ENCODE measurements at regions not wholly inside any gene's neighbourhood (a gene's known extent, or its start where the extent isn't known, plus 50 kb on each side); places are given as distances from the start of the nearest gene placed in this dataset.
"Not testable (repeated sequence)": the region's sequence is repeated elsewhere in the genome, so short reads cannot be mapped to it uniquely, and the experiment has no call there.

DNA sequence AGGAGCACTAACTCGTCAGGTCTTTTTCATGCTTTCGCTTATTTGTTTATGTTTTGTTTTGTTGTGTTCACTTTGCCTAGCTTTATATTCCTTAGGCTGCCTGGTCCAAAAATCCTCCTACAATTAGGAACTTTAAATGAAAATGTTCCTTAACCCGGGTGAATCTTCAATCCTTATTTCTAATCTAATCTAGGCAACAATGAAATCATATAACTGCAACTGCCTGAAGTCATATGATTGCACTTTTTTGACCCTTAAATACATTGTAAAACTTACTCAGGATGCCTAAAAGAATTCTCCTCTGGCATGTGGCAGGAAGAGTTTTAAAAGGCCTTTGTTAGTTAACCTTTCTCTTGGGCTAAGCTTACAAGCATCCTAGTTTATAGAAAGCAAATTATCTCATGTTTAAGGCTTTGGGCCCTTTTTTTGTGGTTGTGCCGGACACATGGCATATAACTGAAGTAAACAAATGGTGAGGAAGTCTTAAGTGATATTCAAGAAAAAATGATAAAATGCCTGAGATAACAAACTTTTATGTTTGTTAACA, 279.4 kb downstream of the FAT4 start:
- no peak for DNase-seq

DNA sequence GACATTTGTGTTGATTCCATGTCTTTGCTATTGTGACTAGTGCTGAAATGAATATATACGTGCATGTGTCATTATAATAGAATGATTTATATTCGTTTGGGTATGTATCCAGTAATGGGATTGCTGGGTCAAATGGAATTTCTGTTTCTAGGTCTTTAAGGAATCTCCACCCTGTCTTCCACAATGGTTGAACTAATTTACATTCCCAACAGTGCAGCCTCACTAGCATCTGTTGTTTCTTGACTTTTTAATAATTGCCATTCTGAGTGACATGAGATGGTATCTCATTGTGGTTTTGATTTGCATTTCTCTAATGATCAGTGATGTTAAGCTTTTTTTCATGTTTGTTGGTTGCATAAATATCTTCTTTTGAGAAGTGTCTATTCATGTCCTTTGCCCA, 291.2 kb downstream of the FAT4 start:
- not testable (repeated sequence) for DNase-seq

DNA sequence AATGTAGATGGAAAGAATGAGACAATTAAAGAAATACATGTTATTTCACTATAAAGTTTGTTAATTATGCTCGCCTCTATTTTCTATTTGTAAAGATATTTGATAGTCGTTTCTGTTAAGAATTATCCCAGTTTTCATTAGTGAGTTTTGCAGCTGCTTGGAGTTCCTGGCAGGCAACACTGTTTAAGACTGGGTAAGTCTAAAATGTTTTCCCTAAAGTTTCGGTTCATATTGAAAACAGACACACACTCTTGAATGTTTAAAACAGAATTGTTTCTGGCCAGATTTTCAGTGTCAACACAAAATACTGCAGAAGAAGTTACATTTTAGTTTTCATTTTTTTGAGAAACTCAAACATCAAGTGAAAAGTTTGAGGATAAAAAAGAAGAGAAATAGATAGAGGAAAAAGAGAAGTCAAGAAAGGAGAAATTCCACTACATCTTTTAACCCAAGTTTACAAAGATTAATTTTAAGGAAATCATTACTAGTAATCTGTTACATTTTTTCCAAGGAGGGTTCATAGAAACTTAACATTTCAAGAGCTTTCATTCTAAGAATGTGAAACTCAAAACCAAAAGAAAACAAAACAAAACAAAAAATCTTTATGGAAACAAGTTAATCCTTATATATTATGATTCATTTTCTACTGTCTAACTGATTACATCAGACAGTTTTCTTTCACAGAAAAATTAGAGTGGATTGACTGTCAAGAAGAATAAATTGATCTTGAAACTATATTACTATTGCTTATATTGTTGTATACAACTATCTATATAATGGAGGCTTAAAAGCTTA, 305.5 kb downstream of the FAT4 start:
- DNase-seq, result no peak

DNA sequence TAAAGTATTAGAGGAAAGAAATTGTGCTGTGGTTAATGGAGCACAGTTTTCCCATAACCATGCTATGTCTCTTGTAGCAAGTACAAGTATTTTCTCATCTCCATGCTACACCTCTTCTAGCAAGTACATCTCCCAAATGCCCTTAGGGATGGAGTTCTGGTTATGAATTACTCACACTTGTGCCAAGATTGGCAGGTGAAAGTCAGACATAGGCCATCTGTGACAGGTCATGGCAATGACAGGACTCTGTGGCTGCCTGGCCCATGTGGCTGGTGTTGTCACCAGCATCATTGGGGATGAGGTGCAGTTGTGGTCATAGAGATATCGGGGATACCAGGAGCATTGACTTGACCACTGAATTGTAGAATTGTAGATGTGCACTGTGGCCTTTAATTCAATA, 310.2 kb downstream of the FAT4 start:
- DNase-seq, result no peak

DNA sequence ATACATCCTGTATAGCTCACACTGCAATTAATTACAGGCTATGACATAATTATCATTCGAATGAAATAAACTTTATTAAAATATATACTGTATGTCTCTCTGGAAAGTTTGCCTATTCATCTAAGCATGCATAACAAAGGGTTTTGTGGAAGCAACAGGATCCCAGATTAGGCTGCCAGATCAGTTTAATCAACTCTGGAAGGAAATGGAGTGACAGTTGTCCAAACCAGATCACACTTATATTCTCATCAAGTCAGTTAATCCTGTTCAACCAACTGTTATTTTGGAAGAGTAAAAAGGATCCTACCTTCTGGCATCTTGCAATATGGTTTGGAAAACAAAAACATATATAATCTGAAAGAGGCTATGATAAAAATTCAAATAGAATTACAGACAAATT, 312.2 kb downstream of the FAT4 start:
- DNase-seq, result no peak

DNA sequence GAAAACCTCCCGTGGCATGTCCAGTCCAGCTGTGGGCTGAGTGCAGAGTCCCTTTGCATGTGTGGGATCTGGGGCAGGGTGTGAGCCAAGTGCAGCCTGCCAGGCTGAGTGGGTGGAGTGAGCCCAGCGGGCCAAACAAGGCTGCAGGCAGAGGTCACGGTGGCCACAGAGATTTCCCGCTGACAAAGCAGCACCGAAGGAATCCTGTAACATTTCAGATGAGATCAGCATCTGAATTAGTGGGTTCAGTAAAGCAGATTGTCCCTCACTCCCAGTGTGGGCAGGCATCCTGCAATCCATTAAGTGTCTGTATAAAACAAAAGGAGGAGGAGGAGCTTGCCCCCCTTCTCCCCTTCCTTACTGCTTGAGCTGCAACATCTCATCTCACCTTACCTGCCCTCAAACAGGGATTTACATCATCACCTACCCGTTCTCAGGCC, 324.4 kb downstream of the FAT4 start:
- no peak for DNase-seq

DNA sequence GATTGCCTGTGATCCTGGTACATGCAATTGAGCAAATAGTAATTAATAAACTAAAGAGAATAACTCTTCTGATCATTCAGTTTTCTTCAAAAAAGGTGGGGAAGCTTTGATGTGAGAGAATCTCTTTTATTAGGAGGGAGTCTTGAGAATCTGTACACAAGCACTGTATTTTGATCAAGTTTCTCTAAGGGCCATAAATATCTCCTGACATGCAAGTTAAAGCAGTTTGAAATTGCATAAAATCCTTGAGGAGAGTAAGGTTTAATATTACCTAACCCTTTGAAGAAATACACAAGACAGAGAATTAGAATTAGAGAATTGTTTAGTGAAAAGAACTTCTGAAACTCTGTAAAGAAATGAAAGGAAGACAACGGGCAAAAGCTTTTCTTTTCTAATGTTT, 326.9 kb downstream of the FAT4 start:
- no peak for DNase-seq

DNA sequence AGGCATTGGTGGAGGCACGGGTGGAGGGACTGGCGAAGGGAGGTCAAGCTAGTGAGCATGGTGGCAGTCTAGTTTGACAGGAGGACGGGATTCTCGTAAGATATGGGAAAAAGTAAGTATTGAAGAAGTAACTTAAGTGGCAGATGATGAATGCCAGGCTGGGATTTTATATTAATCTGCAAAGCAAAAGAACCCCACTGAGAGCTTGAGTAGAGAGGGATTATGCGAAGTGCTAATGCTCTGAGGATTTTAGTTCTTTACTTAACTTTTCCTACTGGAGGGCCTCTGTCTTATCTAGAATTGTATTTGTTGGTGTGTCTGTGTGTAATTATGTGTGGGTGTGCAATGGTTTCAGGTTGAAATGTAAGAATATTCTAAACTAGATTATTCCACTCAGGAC, 327.9 kb downstream of the FAT4 start:
- no peak for DNase-seq

DNA sequence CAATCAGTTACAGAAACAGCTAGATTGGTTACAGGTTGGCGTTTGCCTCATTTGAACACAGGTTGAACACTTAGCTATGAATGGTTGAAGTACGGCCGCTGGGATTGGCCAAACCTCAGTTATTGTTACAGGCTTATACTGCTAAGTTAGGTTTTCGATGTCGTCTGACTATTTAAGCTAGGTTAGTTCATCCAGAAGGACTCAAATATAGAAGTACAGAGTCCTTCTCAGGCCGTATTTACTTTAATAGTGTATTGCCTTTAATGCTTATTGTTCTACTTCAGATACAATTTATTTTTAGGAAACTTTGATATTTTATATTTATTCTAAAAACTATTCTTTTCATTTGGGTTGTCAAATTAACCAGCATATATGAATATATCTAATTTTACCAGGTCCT, 334.7 kb downstream of the FAT4 start:
- DNase-seq, result no peak

DNA sequence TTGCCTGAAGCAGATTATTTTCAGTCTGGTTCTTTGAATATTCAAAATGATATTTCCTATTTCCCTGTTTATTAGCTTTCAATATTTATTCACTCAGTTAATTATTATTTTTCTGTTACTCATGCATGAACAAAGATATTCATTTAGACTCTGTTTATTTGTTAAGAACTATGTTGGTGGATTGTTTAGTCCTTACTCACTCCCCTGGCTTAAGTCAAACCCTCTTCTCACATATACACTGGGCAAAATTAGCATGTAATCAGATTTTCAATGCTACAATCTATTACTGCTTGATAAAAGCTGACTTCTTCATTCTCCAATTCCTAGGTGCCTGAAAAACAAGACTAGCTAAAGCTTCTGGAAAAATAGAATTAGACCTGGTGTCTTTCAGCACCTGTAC, 335.8 kb downstream of the FAT4 start:
- DNase-seq, result no peak

DNA sequence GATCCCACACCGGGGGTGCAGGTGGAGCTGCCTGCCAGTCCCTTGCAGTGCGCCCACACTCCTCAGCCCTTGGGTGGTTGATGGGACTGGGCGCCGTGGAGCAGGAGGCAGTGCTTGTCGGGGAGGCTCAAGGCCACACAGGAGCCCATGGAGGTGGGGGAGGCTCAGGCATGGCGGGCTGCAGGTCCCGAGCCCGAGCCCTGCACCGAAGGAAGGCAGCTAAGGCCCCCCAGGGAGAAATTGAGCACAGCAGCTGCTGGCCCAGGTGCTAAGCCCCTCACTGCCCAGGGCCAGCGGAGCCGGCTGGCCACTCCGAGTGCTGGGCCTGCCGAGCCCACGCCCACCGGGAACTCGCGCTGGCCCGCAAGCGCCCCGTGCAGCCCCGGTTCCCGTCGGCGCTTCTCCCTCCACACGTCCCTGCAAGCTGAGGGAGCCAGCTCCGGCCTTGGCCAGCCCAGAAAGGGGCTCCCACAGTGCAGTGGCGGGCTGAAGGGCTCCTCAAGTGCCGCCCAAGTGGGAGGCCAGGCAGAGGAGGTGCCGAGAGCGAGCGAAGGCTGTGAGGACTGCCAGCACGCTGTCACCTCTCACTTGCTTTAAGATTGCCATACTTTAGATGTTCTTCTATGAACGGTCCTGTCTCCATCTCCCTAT, 337.1 kb downstream of the FAT4 start:
- not testable (repeated sequence) for DNase-seq

DNA sequence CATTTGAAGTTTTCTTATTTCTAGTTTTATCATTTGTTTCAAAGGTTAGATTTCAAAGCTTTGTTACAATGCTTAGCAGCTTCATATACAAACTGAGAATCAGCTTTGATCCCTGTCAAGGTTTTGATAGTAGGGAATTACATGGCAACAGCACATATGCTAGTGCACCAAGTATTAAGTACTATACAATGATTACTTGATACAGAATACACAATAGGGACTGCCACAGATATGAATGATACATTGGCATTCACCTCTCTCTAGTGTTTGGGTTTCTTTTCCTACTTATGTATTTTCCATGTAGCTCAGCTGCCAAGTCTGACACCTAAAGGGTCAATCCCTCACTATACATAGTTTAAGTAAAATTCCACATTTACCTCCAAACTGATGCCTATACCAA, 344.0 kb downstream of the FAT4 start:
- no peak for DNase-seq

DNA sequence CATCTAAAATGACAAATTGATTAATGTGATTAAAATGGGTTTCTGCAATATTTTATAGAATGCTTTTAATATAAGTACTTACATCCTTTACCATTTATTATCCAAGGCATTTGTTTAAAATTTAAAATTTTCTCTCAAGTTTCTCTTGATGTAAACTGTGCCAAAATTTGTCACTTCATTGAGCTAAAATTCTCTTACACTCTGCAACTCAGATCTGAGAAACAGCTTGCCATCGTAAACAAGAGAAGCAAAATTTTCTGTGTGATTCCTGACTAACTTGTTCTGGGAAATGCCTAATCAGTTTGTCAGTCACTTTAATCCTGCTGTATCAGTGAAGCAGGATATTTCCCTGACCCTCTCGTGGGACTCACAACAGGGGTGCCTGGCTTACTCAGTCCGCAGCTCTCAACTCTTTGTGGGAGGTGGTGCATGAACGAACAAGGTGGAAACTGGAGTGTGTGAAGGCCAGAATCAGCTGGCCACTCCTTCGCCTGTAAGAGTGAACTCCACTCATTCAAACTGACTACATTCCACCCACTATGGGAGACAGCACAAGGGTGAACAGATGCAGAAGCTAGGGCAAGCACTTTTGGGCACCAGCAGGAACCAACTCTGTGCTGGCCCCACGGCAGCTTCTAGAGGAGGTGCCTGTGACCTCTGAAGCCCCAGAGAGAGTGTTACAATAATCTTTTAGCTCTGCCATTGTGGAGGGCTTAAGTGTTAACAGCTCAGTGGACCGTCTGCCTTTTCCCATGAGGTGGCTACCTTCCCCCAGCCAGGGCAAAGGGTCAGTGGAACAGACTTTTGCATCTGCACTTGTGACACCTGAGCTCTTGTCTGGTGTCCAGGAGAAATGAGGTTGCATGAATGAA, 349.4 kb downstream of the FAT4 start:
- DNase-seq, result no peak

DNA sequence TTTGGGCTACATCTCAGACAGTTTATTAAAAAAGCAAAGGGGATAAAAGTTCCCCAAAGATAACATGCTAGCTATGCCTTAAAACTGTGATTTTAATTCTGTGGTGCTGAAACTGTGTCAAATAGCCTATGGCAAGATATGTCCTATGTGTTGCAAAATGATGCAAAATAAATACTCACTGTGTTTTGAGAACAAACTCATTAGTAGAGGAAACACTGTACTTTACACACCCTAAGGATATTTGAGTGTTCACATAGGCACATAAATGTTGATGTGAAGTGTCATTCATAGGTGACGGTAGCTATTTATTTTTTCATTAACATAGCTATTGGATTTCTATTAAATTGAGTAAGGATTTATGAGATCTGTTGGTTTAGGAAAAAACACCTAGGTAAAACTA, 351.9 kb downstream of the FAT4 start:
- no peak for DNase-seq

DNA sequence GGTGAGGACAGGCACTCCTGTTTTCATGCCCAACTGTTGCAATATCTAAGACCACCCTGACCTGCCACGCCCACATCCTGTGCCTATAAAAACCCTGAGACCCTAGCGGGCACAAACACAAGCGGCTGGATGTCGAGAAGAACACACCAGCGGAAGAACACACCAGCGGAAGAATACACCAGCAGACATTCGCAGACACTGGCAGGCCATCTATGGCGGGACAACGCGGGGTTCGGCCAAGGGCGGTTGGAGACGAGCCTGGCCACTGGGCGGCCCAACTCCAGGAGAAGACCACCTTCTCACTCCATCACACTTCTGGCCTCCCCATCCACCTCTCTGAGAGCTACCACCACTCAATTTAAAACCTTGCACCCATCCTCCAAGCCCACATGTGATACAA, 361.4 kb downstream of the FAT4 start:
- DNase-seq, result no peak

DNA sequence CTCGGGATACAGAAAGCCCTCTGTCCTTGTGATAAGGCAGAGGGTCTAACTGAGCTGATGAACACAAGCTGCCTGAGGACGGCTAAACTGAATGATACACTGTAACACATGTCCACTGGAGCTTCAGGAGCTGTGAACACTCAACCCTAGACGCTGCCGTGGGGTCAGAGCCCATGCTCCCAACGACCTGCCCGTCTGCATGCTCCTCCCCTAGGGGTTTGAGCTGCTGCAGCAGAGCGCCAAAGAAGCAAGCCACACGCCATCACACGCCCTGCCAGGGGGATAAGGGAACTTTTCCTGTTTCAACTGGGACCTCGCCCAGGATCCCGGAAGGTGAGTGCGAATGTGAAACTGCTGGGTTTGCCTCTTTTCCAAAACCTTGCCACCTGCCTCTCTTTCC, 361.8 kb downstream of the FAT4 start:
- no peak for DNase-seq

DNA sequence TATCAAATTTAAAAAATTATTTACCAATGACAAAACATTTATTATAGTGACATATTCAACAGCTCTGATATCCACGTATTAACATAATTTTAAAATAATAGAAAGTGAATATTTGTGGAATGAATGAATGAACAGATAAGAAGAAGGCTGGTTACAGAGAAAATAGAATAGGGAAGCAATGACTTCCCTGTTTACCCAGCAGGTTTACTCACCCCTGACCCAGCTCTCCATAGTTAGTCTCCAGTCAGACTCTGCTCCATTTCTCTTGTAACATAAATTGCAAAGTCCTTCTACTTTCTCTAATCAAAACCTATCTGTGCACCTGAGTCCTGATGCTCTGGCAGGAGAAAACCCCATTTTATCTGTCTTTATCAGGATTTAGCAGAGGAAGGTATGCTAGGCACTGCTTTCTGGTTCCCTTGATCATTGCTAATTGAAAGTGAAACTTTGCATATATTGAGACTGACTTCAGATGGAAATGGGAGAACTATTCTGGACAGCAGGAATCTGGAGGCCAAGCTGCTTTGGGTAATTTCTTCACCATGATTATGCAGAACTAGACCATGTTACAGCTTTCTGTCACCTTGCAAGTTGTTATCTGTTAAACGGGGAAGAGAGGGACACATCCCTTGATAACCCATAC, 363.0 kb downstream of the FAT4 start:
- no peak for DNase-seq

DNA sequence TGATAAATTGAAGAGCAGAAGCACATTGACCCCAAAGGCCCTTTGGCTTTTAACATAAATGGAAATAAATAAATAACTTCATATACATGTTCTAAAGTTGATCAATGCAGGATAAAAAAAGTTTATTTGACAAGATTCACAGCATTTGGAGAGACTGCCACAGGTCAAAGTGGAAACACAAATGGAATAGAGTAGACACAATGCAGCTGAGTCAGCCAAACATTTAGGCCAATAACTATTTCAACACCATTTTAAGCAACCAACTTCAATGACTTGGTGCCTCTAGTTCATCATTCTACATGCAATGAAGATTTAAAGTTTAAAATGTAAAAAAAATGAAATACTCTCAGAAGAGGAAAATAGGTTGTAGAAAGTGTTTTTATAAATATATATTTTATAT, 365.2 kb downstream of the FAT4 start:
- DNase-seq, result no peak

DNA sequence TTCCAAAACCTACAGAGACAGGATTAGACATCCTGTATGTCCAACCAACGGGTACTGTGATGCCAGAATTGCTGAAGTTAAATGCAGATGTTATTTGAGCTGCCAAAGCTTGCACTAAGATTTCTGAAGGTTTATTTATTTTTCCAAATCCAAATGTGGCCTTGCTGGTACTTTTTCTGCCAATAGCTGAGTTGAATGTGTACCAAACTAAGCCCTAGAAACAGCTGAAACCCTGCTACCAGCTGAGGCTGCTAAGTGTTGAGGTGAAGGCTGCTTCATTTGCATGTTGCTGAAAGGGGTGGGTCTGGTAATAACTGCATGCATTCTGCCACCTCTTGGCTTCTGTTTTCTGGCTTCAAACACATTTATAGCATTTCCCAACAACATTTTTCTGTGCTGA, 366.5 kb downstream of the FAT4 start:
- DNase-seq, result no peak

DNA sequence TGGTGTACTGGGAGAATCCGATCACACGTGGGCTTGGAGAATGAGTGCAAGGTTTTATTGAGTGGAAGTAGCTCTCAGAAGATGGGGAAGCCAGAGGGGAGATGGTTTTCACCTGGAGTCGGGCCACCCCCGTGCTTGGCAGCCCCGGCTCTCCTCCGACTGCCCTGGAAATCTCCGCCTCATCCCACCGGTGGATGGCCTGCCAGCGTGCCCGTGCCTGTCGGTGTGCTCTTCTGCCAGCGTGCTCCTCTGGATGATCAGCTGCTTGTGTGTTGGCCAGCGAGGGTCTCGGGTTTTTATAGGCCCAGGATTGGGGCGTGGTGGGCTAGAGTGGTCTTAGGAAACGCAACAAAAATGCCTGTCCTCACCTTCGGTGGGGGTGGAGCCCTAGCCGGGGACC, 368.0 kb downstream of the FAT4 start:
- DNase-seq, result no peak

DNA sequence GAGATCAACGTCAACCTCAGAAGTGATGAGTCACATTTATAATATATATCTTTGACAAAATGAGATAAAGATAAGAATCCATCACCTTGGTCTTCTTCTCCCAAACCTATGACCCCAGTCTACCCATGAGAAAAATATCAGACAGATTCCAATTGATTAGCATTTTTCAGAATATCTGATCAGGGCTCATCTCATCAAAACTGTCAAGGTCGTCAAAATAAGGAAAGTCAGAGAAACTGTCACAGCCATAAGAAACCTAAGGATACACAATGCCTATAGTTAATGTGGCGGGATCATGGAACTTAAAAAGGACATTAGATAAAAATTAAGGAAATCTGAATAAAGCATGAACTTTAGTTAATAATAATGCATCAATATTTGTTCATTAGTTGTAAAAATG, 374.1 kb downstream of the FAT4 start:
- no peak for DNase-seq

DNA sequence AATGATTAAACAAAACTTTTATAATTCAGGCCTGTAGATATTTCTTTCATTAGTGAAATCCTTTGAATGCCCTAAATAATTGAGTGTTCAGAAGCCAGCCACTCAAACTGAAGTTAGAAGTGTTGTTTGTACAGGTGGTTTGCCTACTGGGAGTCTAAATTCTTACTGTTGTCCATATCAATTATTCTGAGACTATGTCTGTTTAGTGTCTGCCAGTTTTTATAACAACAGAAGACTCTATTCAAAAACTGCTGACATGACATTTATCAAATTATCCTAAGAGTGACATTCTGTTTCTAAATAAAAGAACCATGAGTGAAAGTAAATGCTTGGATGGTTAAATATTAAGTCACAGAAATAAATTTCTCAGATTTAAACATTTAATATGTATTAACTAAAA, 375.1 kb downstream of the FAT4 start:
- DNase-seq, result no peak

DNA sequence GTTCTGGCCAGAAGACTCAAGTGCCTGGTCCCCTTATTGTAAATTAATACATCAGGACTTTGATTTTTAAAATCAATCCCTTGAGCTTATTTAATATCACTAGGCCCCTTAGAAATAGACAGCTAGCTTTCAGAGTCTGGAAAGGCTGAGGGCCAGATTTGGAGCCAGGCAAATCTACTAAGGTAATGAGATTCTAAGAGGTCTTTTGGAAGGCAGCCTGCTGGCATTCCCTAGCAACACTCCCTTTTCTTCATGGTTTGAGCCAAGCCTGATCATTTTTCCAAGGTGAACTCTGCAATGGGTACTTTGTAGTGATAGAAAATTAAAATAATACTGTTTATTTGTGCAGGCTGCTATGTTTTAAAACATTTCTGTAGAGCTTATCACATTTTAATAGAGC, 378.5 kb downstream of the FAT4 start:
- no peak for DNase-seq

Measured in C1 segment of cervical spinal cord (tissue), 14 donors.